Smooth muscle cell (in vitro differentiated cells): ENCODE measurements at regions not wholly inside any gene's neighbourhood (a gene's known extent, or its start where the extent isn't known, plus 50 kb on each side); places are given as distances from the start of the nearest gene placed in this dataset.
A peak's percentile ranks its signal among the peaks of the same experiment; 100 is the strongest.

Experiments used
- DNase-seq: peaks from one replicate; lab custom pipeline; 2025; ENCODE audit not compliant: unreplicated experiment; lab: John Stamatoyannopoulos, UW
- H2AFZ ChIP-seq: fragments of 200-600 bp; sonication (generic); 2 replicates; pipeline ENCODE4 v1.6.0; 2016; ENCODE audit warnings: antibody characterized with exemption, low read depth, mild to moderate bottlenecking
- H3F3A ChIP-seq: fragments of 200-600 bp; sonication (generic); 2 replicates; pipeline ENCODE4 v1.6.0; 2017; ENCODE audit warnings: antibody characterized with exemption, low read depth
- H3K27ac ChIP-seq: fragments of 200-600 bp; sonication (generic); 2 replicates; pipeline ENCODE4 v1.5.1; 2016; ENCODE audit warnings: low read depth, mild to moderate bottlenecking
- H3K27me3 ChIP-seq: fragments of 200-600 bp; sonication (generic); 2 replicates; pipeline ENCODE4 v1.6.1; 2016; ENCODE audit warnings: low read depth, mild to moderate bottlenecking
- H3K36me3 ChIP-seq: fragments of 200-600 bp; sonication (generic); 2 replicates; pipeline ENCODE4 v1.5.1; 2016; ENCODE audit warnings: low read depth
- H3K4me1 ChIP-seq: fragments of 200-600 bp; sonication (generic); 2 replicates; pipeline ENCODE4 v1.5.1; 2016; ENCODE audit warnings: low read depth
- H3K4me2 ChIP-seq: fragments of 200-600 bp; sonication (generic); 2 replicates; pipeline ENCODE4 v1.6.0; 2016; ENCODE audit warnings: mild to moderate bottlenecking
- H3K4me3 ChIP-seq: fragments of 200-600 bp; sonication (generic); 2 replicates; pipeline ENCODE4 v1.5.1; 2016; ENCODE audit warnings: mild to moderate bottlenecking
- H3K79me2 ChIP-seq: fragments of 200-600 bp; sonication (generic); 2 replicates; pipeline ENCODE4 v1.6.0; 2016; ENCODE audit warnings: low read depth, mild to moderate bottlenecking
- H3K9ac ChIP-seq: fragments of 200-600 bp; sonication (generic); 2 replicates; pipeline ENCODE4 v1.6.0; 2016; ENCODE audit warnings: low read depth
- H3K9me3 ChIP-seq: fragments of 200-600 bp; sonication (generic); replicated peaks from 2 replicates; pipeline ENCODE4 v1.5.1; 2016; ENCODE audit warnings: low read depth
- H4K20me1 ChIP-seq: fragments of 200-600 bp; sonication (generic); 2 replicates; pipeline ENCODE4 v1.6.0; 2016; ENCODE audit warnings: low read depth
- CTCF ChIP-seq: fragments of 200-600 bp; sonication (generic); IDR thresholded peaks from 2 replicates; pipeline ENCODE4 v1.5.1; 2017; ENCODE audit warnings: borderline replicate concordance, mild to moderate bottlenecking, antibody characterized with exemption; ENCODE audit not compliant: insufficient read depth, poor library complexity, severe bottlenecking
- WGBS: methylation state at CpG from one replicate; pipeline ENCODE4 v1.1.7; 2016; ENCODE audit warnings: low lambda C conversion rate; 5-methylcytosine and 5-hydroxymethylcytosine counted together

- Histone ChIP-seq H2AFZ (peak overlapping the region; percentile 18), H3F3A (no peaks in the 10 kb centered on the region), H3K4me2 (peak overlapping the region; percentile 2), H3K79me2 (no peaks in the 10 kb centered on the region), H3K4me3 (no peak overlapping the region), H3K27me3 (no peaks in the 10 kb centered on the region), H4K20me1 (no peaks in the 10 kb centered on the region), H3K36me3 (no peaks in the 10 kb centered on the region), H3K9me3 (no peaks in the 10 kb centered on the region), H3K9ac (no peak overlapping the region), H3K27ac (peak overlapping the region; percentile 59), H3K4me1 (peaks cover 5% of the 10 kb centered on the region)
- DNase-seq, result no peak
- WGBS, result 80% methylated on average over 2 of the region's 2 CpGs
- no peak for TF ChIP-seq CTCF
These were observed 1300.9 kb upstream of the DIAPH2 start for GRCh38 chrX:95383778-95384177.

- no peaks in the 10 kb centered on the region for H3K4me1 ChIP-seq
- DNase-seq, result no peak
- no peak overlapping the region for H3K27ac ChIP-seq
- H3K36me3 ChIP-seq, result no peaks in the 10 kb centered on the region
- no peaks in the 10 kb centered on the region for H4K20me1 ChIP-seq
- H3K9me3 ChIP-seq, result peaks cover 6% of the 10 kb centered on the region
- TF ChIP-seq CTCF, result no peak
- no peaks in the 10 kb centered on the region for H3K27me3 ChIP-seq
- H3K4me2 ChIP-seq, result no peak overlapping the region
- no peaks in the 10 kb centered on the region for H3F3A ChIP-seq
- no peak overlapping the region for H3K4me3 ChIP-seq
- no peak overlapping the region for H3K9ac ChIP-seq
- 90% methylated on average over 2 of the region's 2 CpGs for WGBS
- no peaks in the 10 kb centered on the region for H3K79me2 ChIP-seq
- no peak overlapping the region for H2AFZ ChIP-seq
These were observed 1257.3 kb upstream of the DIAPH2 start for GRCh38 chrX:95427389-95427788.

- no peak overlapping the region for H3K4me3 ChIP-seq
- no peak overlapping the region for H3K9ac ChIP-seq
- no peak for TF ChIP-seq CTCF
- H3K4me2 ChIP-seq, result no peak overlapping the region
- H3K4me1 ChIP-seq, result no peaks in the 10 kb centered on the region
- DNase-seq, result no peak
- no peak overlapping the region for H3K27ac ChIP-seq
- H3K9me3 ChIP-seq, result no peaks in the 10 kb centered on the region
- H4K20me1 ChIP-seq, result no peaks in the 10 kb centered on the region
- no peaks in the 10 kb centered on the region for H3F3A ChIP-seq
- no peak overlapping the region for H2AFZ ChIP-seq
- H3K27me3 ChIP-seq, result no peaks in the 10 kb centered on the region
- H3K79me2 ChIP-seq, result no peaks in the 10 kb centered on the region
- no peaks in the 10 kb centered on the region for H3K36me3 ChIP-seq
These were observed 1249.4 kb upstream of the DIAPH2 start for GRCh38 chrX:95435198-95435597.

- Histone ChIP-seq H4K20me1 (no peaks in the 10 kb centered on the region), H3K27ac (no peak overlapping the region), H3K4me1 (no peaks in the 10 kb centered on the region), H3K79me2 (no peaks in the 10 kb centered on the region), H3K36me3 (peaks cover 4% of the 10 kb centered on the region), H3K27me3 (no peaks in the 10 kb centered on the region), H3F3A (no peaks in the 10 kb centered on the region), H3K4me2 (no peak overlapping the region), H3K9ac (no peak overlapping the region), H2AFZ (no peak overlapping the region), H3K9me3 (no peaks in the 10 kb centered on the region), H3K4me3 (no peak overlapping the region)
- no peak for TF ChIP-seq CTCF
- WGBS, result 64% methylated on average over 4 of the region's 4 CpGs
- DNase-seq, result no peak
These were observed 1242.8 kb upstream of the DIAPH2 start for GRCh38 chrX:95441836-95442235.
